HCT116 (cell line): ENCODE measurements at regions not wholly inside any gene's neighbourhood (a gene's known extent, or its start where the extent isn't known, plus 50 kb on each side); places are given as distances from the start of the nearest gene placed in this dataset.

Source experiments
- ATAC-seq: fragments of 200-7000 bp; cut with Tn5 transposase; 2 replicates; pipeline ENCODE4 v1.9.1; 2020; ENCODE audit warnings: mild to moderate bottlenecking, moderate library complexity
- BruUV-seq: library from RNA; stranded (reverse); fragments of 400-500 nt; replicated peaks from 2 replicates; lab custom pipeline; 2021; lab: Mats Ljungman, UMichigan
- CTCF ChIA-PET: fragments of 300-600 bp; sonication (Branson Sonifier 250); formaldehyde crosslinking; loops from one replicate; lab custom pipeline; 2021; ENCODE audit warnings: antibody characterized with exemption; lab: Charles Lee
- POLR2A ChIA-PET: fragments of 300-600, 350-600 bp; sonication (Branson Sonifier 250); formaldehyde crosslinking; loops from one replicate; lab custom pipeline; 2021; ENCODE audit warnings: antibody characterized with exemption; lab: Charles Lee
- RAD21 ChIA-PET, 2 experiments: fragments of 300-600 bp; sonication (Branson Sonifier 250); formaldehyde crosslinking; loops; one replicate each; lab custom pipeline; 2023; ENCODE audit warnings: low total read pairs in 2 of 2; ENCODE audit not compliant: uncharacterized antibody in 2 of 2, unreplicated experiment in 2 of 2, low non-redundant PET in 1 of 2; lab: Charles Lee
- DNase-seq: peaks from one replicate; pipeline ENCODE4 v3.0.0-alpha.2; 2010; ENCODE audit warnings: low read depth, low spot score
- H2AFZ ChIP-seq: fragments of 200-600 bp; shearing (Covaris generic), sonication (generic); 2 replicates; pipeline ENCODE4 v1.6.1; 2017; ENCODE audit warnings: low read depth, mixed run types, mixed read lengths, antibody characterized with exemption, low read length; ENCODE audit not compliant: poor library complexity, severe bottlenecking
- H3K27ac ChIP-seq: 2 replicates; pipeline ENCODE4 v1.5.1; 2012; ENCODE audit warnings: low read depth, low read length
- H3K27me3 ChIP-seq: fragments of 200-600 bp; sonication (generic); 2 replicates; pipeline ENCODE4 v1.6.1; 2016; ENCODE audit warnings: mixed run types, low read length, mixed read lengths; ENCODE audit not compliant: insufficient read depth
- H3K36me3 ChIP-seq, 2 experiments: fragments of 200-500 bp in 1 of 2; fragments of 200-600 bp in 1 of 2; sonication (Bioruptor generic) in 1 of 2; sonication (generic) in 1 of 2; 2 replicates each; pipeline versions ENCODE4 v1.5.1 to v1.6.1; 2014 to 2016; ENCODE audit warnings: low read length in 2 of 2, inconsistent platforms in 1 of 2, mixed read lengths in 1 of 2, mixed run types in 1 of 2; ENCODE audit not compliant: insufficient read depth in 2 of 2, control insufficient read depth in 1 of 2
- H3K4me1 ChIP-seq, 2 experiments: fragments of 200-600 bp in 1 of 2; sonication (generic) in 1 of 2; 2 replicates each; pipeline versions ENCODE4 v1.5.1 to v1.6.1; 2012 to 2017; ENCODE audit warnings: low read length in 2 of 2, inconsistent platforms in 1 of 2, mild to moderate bottlenecking in 1 of 2, mixed read lengths in 1 of 2, mixed run types in 1 of 2, moderate library complexity in 1 of 2; ENCODE audit not compliant: insufficient read depth in 2 of 2, control insufficient read depth in 1 of 2
- H3K4me2 ChIP-seq: fragments of 200-600 bp; sonication (generic); 2 replicates; pipeline ENCODE4 v1.6.1; 2017; ENCODE audit warnings: mixed run types, low read length, mixed read lengths
- H3K4me3 ChIP-seq, 2 experiments: fragments of 200-600 bp in 1 of 2; sonication (generic) in 1 of 2; replicated peaks in 1 of 2; 2 replicates each; pipeline ENCODE4 v1.5.1; 2011 to 2016; ENCODE audit warnings: low read length in 2 of 2, control low read depth in 1 of 2, low read depth in 1 of 2, mild to moderate bottlenecking in 1 of 2, mixed read lengths in 1 of 2, mixed run types in 1 of 2
- H3K79me2 ChIP-seq: fragments of 200-600 bp; sonication (generic); 2 replicates; pipeline ENCODE4 v1.6.1; 2017; ENCODE audit warnings: mild to moderate bottlenecking, mixed run types, low read length, moderate library complexity, mixed read lengths; ENCODE audit not compliant: insufficient read depth
- H3K9ac ChIP-seq: fragments of 200-600 bp; sonication (generic); 2 replicates; pipeline ENCODE4 v1.6.1; 2016; ENCODE audit warnings: low read length, mixed read lengths
- H3K9me2 ChIP-seq: fragments of 200-600 bp; sonication (generic), shearing (Covaris generic); 2 replicates; pipeline ENCODE4 v1.6.1; 2017; ENCODE audit warnings: mixed run types, mild to moderate bottlenecking, moderate library complexity; ENCODE audit not compliant: insufficient read depth
- H3K9me3 ChIP-seq, 2 experiments: fragments of 200-500 bp in 1 of 2; fragments of 200-600 bp in 1 of 2; sonication (Bioruptor generic) in 1 of 2; sonication (generic) in 1 of 2; 2 replicates each; pipeline ENCODE4 v1.6.1; 2014 to 2017; ENCODE audit warnings: low read length in 2 of 2, mixed read lengths in 2 of 2, inconsistent platforms in 1 of 2, low read depth in 1 of 2, mild to moderate bottlenecking in 1 of 2, mixed run types in 1 of 2, moderate library complexity in 1 of 2; ENCODE audit not compliant: control insufficient read depth in 1 of 2, insufficient read depth in 1 of 2
- H4K20me1 ChIP-seq: fragments of 200-600 bp; sonication (generic), shearing (Covaris generic); 2 replicates; pipeline ENCODE4 v1.6.1; 2017; ENCODE audit warnings: mixed run types, mild to moderate bottlenecking, moderate library complexity; ENCODE audit not compliant: insufficient read depth
- ATF3 ChIP-seq: IDR thresholded peaks from 2 replicates; pipeline ENCODE4 v1.6.1; 2012
- CBX3 ChIP-seq: IDR thresholded peaks from 2 replicates; pipeline ENCODE4 v1.6.1; 2012; ENCODE audit warnings: low read depth
- CEBPB ChIP-seq: IDR thresholded peaks from 2 replicates; pipeline ENCODE4 v1.6.1; 2012; ENCODE audit warnings: low read depth
- EGR1 ChIP-seq: IDR thresholded peaks from 2 replicates; pipeline ENCODE4 v1.6.1; 2012; ENCODE audit warnings: low read depth
- EZH2 ChIP-seq: fragments of 200-600 bp; sonication (generic); IDR thresholded peaks from 2 replicates; pipeline ENCODE4 v1.6.1; 2017; ENCODE audit warnings: antibody characterized with exemption, mixed run types
- EZH2phosphoT487 ChIP-seq: fragments of 200-600 bp; IDR thresholded peaks from 2 replicates; pipeline ENCODE4 v1.6.1; 2018; ENCODE audit warnings: antibody characterized with exemption, borderline replicate concordance
- FOSL1 ChIP-seq: IDR thresholded peaks from 2 replicates; pipeline ENCODE4 v1.6.1; 2012; ENCODE audit warnings: low read depth
- JUND ChIP-seq: IDR thresholded peaks from 2 replicates; pipeline ENCODE4 v1.6.1; 2012
- MAX ChIP-seq: IDR thresholded peaks from 2 replicates; pipeline ENCODE4 v1.6.1; 2012
- POLR2A ChIP-seq: IDR thresholded peaks from 2 replicates; pipeline ENCODE4 v1.7.0; 2011; ENCODE audit warnings: borderline replicate concordance; ENCODE audit not compliant: insufficient read depth, insufficient read length; ENCODE audit errors: extremely low read depth
- POLR2AphosphoS5 ChIP-seq: IDR thresholded peaks from 2 replicates; pipeline ENCODE4 v1.6.1; 2011; ENCODE audit warnings: mild to moderate bottlenecking, low read depth, low read length, moderate library complexity
- REST ChIP-seq: IDR thresholded peaks from 2 replicates; pipeline ENCODE4 v1.6.1; 2012; ENCODE audit warnings: low read depth
- SIN3A ChIP-seq: IDR thresholded peaks from 2 replicates; pipeline ENCODE4 v1.6.1; 2012; ENCODE audit warnings: low read depth
- SP1 ChIP-seq: IDR thresholded peaks from 2 replicates; pipeline ENCODE4 v1.6.1; 2012; ENCODE audit warnings: low read depth
- SRF ChIP-seq: IDR thresholded peaks from 2 replicates; pipeline ENCODE4 v1.6.1; 2012; ENCODE audit warnings: low read depth
- TCF7L2 ChIP-seq: IDR thresholded peaks from 2 replicates; pipeline ENCODE4 v1.7.0; 2011; ENCODE audit warnings: borderline replicate concordance, inconsistent platforms; ENCODE audit not compliant: insufficient read depth, insufficient read length; ENCODE audit errors: extremely low read depth
- ZNF274 ChIP-seq: fragments of 200-500 bp; sonication (Bioruptor generic); IDR thresholded peaks from 2 replicates; pipeline ENCODE4 v1.6.1; 2014; ENCODE audit warnings: mild to moderate bottlenecking, low read depth, low read length, inconsistent platforms
- intact Hi-C: fragments of 100-400 bp; cut with micrococcal nuclease; formaldehyde crosslinking; loops from 2 replicates; pipeline ENCODE4 v1.10.0; 2022
- TF ChIP-seq, protein P1 (sequence below), 3 experiments: fragments of 200-600 bp in 1 of 3; sonication (generic) in 1 of 3; IDR thresholded peaks in 2 of 3; conservative IDR thresholded peaks in 1 of 3; 2 replicates each; pipeline ENCODE4 v1.5.1; 2012 to 2017; ENCODE audit warnings: low read depth in 2 of 3, low read length in 2 of 3, antibody characterized with exemption in 1 of 3, borderline replicate concordance in 1 of 3, control low read depth in 1 of 3, mild to moderate bottlenecking in 1 of 3, mixed read lengths in 1 of 3, mixed run types in 1 of 3, moderate library complexity in 1 of 3; ENCODE audit not compliant: insufficient read depth in 1 of 3

DNA sequence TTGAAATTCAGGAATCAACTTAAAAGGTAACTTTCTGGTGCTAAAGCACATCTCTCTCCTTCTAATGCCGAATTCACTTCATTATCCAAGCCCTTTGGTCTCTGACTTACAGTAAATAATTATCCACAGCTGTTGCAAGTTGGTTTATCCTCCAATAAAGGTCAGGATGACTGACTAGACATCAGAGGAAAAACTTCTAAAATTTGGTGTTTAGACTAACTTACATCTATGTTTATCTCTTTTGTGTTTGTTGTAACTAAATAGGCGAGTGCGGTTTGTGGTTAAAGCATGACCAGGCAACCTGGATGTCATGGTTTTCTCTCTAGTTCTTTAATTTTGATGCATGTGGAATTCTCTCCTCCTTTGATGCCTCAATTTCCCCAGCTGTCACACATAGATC lies 237.4 kb upstream of the LRTM1 start:
- Histone ChIP-seq H4K20me1 (no peaks in the 10 kb centered on the region), H3K79me2 (no peaks in the 10 kb centered on the region), H3K4me1 (no peaks in the 10 kb centered on the region), H3K27me3 (no peaks in the 10 kb centered on the region), H3K9me2 (no peaks in the 10 kb centered on the region), H3K4me2 (no peak overlapping the region), H3K36me3 (no peaks in the 10 kb centered on the region), H3K27ac (no peak overlapping the region), H3K4me3 (no peak overlapping the region), H3K9me3 (peaks cover 4 to 32% of the 10 kb centered on the region in 2 experiments; a peak in 2 of 4 replicates), H2AFZ (no peak overlapping the region), H3K9ac (no peak overlapping the region)
- RAD21 ChIA-PET: no interaction called here
- POLR2A ChIA-PET: no interaction called here
- TF ChIP-seq FOSL1 (no peak), ATF3 (no peak), SRF (no peak), SIN3A (no peak), JUND (no peak), EZH2phosphoT487 (no peak), POLR2A (no peak), MAX (no peak), EZH2 (no peak), EGR1 (no peak), CEBPB (no peak), ZNF274 (no peak), TCF7L2 (no peak), REST (no peak), SP1 (no peak), CBX3 (no peak), POLR2AphosphoS5 (no peak)
- TF ChIP-seq, protein P1, sequence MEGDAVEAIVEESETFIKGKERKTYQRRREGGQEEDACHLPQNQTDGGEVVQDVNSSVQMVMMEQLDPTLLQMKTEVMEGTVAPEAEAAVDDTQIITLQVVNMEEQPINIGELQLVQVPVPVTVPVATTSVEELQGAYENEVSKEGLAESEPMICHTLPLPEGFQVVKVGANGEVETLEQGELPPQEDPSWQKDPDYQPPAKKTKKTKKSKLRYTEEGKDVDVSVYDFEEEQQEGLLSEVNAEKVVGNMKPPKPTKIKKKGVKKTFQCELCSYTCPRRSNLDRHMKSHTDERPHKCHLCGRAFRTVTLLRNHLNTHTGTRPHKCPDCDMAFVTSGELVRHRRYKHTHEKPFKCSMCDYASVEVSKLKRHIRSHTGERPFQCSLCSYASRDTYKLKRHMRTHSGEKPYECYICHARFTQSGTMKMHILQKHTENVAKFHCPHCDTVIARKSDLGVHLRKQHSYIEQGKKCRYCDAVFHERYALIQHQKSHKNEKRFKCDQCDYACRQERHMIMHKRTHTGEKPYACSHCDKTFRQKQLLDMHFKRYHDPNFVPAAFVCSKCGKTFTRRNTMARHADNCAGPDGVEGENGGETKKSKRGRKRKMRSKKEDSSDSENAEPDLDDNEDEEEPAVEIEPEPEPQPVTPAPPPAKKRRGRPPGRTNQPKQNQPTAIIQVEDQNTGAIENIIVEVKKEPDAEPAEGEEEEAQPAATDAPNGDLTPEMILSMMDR (IDR thresholded peaks at IDR 0.05 in 2 of 3, conservative IDR thresholded peaks at IDR 0.05 in 1 of 3; ENCODE audit: borderline replicate concordance in 1 of 3, insufficient read depth in 1 of 3, low read depth in 2 of 3, low read length in 2 of 3): no peak
- DNase-seq (no peak), ATAC-seq (no peak)
- CTCF ChIA-PET: no interaction called here
- no TSS peak for BruUV-seq
- intact Hi-C loops: no loop called here
